NK-92 (cell line): ENCODE measurements at regions not wholly inside any gene's neighbourhood (a gene's known extent, or its start where the extent isn't known, plus 50 kb on each side); places are given as distances from the start of the nearest gene placed in this dataset.

Source experiments
- DNase-seq: peaks from one replicate; lab custom pipeline; 2025; ENCODE audit not compliant: unreplicated experiment; lab: John Stamatoyannopoulos, UW

DNA sequence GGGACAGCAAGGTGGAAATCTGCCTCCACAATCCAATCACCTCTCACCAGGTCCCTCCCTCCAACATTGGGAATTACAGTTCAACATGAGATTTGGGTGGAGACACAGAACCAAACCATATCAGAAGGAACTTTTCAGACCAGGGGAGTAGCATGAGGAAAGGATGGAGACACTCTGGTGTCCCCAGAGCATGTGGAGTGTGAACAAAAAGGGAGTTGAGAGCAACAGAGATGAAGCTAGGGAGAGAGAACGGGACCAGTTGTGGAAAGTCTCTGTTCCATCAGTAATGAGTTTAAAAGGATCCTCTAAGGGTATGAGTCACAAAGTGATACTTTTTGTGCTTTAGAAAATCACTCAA is 382.0 kb downstream of the SFMBT2 start:
- no peak for DNase-seq

DNA sequence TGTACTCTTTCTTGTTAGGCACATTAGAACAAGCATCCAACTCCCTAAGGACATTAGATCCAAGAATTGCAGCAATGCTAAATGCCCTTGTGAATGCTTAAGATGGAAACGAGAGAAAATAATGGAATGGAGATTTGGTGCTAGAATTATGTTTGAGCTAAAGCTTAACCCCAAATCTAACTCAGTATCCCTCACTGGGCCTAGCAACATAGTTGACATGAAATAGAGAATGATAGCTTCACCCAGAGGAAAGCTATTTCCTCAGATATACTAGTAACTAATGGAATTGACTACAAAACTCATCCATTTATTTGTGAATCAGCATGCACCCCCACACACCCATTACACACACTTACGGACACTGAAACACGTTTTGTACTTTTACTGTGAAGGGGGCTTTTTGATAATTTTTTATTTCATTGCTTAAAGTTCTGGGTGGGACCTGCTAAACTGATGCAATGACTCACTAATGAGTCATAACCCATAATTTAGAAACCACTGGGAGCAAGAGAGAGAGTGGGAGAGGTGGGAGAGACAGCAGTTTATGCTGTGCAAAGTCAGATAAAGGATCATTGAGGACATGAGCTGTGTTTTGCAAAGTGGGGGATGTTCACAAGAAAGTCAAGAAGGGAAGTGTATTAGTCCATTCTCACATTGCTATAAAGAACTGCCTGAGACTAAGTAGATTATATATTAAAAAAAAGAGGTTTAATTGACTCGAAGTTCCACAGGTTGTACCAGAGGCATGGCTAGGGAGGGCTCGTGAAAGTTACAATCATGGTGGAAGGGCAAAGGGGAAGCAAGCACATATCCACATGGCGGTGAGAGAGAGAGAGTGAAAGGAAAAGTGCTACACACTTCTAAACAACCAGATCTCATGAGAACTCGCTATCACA is 382.7 kb downstream of the SFMBT2 start:
- DNase-seq: no peak

GRCh38 chr10:7027237-7027912 is 383.5 kb downstream of the SFMBT2 start:
- DNase-seq: no peak

DNA sequence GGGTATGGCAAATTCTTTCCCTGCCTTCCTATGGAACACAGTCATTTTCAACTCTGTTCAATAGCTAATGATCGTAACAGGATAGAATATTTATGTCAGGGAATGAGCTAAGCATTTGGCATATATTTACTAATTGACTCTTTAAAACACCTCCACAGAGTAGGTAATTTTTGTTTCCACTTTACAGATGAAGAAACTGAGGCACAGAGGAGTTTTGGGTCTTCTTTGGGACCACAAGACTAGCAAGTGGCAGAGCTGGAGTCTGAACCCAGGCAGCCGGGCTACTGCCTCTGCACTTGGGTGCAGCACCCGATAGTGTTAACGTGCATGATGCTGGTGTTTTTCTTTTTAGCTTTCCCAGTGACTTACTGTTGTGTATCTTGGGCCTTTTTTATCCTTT is 384.0 kb downstream of the SFMBT2 start:
- no peak for DNase-seq

GRCh38 chr10:7025296-7025695 is 385.5 kb downstream of the SFMBT2 start:
- DNase-seq: no peak

DNA sequence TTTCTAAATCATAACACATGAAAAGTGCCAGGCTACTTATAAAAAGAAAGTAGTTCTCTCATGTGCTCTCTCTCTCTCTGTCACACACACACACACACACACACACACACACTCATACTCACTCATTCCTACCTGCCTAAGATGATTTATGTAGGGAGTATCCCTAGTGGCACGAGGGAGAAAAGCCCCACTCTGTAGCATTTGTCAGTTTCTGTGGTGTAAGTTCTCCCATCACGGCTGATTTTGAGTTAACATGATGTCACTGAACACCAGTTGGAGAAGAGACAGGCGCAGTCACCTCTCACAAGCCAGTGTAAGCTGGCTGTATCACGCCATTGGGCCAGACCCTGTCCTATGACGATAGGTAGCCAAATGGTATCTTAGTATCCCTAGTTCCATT is 395.4 kb downstream of the SFMBT2 start:
- no peak for DNase-seq

DNA sequence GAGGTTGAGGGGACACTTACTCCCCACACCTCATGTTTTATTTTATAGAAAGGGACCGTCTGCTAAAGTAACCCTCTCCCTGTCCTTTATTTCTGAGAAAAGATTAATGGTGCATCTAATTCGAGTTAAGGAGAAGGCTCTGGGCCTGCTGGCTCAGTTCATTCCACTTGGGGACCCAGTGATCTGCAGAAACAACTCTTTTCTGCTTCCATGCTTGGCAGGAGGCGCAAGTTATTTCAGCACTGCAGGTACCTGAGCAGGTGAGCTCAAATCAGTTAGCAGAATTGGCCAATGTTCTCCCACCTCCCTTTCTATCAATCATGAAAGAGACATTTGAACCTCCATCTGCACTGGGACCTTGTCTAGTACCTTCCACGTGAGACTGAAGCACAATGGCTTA is 396.1 kb downstream of the SFMBT2 start:
- DNase-seq: no peak

DNA sequence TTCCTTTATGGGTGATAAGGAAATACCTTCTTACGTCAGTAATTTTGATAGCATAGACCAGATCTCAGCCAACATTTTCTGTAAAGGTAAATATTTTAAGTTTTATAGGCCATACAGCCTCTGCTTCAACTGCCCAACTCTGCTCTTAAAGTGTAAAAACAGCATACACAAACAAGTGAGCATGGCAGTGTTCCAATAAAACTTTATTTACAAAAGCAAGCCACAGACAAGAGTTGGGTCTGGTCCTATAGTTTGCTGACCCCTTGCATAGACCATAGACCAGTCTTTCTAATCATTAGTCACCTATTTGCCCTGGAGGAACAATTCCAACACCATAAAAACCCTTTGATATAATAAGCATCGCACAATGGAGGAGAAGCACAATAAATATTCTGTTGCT is 398.8 kb downstream of the SFMBT2 start:
- DNase-seq: no peak

GRCh38 chr10:7008645-7009044 is 402.2 kb downstream of the SFMBT2 start:
- DNase-seq: no peak

- DNase-seq: no peak
Observed at GRCh38 chr10:7007600-7008190, 403.1 kb downstream of the SFMBT2 start.

DNA sequence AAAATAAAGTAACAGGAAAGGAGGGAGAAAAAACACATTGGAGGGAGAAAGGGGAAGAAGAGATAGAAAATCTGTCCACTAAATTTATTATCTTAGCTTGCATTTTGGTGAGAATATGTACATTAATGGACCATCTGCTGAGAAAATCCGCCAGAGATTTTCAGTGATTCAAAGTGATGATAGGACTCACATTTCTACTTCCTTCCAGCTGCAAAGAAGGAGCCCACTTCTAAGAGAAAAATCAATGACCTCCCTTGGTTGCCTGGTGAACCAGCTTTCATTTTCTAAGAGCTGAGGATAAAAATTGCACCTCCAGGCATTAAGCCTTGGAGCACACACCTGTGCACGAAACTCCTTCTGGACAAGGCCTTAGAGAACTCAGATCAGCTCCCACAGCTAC is 404.3 kb downstream of the SFMBT2 start:
- no peak for DNase-seq

DNA sequence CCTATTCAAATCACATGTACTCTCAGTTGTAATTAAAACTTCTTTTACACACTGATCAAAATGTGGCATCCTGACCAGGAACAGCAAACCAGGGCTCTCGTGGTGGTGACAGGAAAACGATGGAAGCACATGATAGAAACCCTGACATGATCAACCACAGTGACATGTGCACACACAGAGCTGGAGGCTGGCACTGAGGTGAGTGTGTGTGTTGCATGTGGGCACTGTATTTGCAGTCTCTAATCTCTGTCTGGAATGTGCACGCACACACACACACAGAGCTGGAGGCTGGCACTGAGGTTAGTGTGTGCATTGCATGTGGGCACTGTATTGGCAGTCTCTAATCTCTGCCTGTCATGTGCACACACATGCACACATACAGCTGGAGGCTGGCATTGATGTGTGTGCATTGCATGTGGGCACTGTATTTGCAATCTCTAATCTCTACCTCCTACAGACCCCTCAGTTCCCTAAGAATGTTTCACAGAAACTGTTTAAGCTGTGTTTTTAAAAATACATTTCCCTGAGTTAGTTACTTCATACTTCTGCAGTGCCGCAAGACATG is 406.9 kb downstream of the SFMBT2 start:
- no peak for DNase-seq

DNA sequence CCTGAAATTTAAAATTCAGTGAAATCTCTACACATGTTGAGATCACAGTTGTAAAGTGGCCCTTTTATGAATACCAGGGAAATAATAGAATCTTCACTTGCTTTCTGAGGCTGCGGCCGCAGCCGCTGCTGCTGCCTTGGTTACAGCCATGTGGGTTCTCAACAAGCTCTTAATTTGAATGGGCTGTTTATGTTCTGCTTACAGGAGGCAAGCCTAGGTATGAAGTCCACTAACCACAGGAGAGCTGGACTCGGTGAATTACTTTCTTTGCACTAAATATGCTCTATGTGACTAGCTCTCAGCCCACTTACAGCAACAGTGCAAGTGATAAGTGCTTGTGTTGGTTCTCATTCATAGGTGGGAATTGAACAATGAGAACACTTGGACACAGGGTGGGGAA is 410.8 kb downstream of the SFMBT2 start:
- no peak for DNase-seq

DNA sequence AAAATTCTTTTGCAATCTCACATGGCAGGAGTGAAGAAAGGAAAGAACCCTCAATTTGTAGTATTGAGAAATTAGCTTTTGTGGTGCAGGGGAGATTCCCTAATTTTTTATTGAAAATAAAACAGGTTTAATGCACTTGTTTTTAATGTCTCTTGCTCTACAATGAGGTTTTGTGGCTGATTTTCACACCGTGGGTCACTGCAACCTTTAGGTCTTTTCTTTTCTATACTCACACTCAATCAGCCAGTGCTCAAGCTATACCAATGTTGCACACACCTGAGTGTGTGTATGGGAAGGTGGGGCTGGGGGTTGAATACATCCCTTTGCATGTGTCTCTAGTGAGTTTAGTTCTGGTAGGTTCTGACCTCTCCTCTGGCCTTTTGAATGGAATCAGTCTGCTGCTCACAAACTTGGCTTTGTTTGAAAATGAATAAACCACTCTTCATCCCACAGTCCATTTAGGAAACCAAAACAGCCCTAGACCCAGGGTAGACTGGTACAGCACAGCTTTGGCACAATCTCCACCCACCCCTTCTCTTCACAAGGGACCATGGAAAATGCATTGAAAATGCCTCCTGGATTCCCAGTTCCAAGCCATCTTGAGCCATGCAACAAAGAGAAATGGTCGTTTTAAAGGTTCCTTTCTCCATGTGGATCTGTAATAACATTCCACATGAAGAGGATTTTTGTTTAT is 411.5 kb downstream of the SFMBT2 start:
- DNase-seq: no peak

DNA sequence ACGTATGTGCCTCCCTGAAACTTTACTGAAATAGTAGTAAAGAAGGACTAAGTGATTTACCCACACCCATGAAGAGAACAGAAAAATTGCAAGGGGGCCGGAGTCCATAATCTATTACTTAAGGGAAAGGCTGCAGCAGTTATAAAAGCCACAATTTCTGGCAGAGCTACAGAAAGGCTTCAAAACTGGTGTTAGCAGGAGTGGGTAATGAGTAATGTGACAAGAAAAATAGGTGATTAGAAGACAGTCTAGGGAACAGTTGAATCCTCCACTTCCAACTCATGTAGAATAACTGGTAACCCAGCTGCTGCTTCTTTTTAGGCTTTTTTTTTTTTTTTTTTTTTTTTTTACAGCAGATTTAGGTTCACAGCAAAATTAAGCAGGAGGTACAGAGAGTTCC is 413.3 kb downstream of the SFMBT2 start:
- DNase-seq: no peak

DNA sequence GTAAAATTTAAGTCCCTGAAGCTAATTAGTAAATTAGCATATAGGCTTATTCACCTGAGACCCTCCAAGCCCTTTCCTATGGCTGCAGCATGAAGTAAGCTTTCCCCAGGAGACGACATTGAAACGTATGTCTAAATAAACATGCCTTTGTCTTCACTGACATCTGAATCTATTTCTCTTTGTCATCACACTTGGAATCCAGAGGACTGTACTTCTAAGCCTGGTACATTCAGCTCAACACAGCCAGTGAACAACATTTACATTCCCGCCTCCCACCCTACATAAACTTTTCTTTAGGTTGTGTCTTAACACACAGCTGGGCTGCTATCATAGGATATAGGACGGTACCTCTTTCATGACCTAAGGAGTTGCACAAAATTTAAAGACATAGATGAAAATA is 414.4 kb downstream of the SFMBT2 start:
- no peak for DNase-seq

DNA sequence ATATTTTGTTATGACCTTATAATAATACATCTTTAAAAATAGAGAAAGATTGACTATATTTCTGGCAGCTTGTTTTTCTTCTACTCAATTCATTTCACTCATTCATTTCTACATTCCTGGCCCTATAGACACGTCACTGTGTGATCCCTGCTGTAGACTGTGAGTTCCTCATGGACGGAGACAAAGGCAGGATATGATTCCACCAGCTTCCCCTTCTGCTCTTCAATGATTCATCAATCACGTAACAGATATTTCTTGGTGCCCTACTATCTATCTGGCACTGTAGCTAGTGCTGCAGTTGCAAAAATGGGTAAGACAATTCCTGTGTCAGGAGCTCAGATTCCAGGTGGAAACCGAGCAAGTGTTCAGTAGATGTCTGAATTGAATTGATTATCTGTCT is 415.0 kb downstream of the SFMBT2 start:
- no peak for DNase-seq

DNA sequence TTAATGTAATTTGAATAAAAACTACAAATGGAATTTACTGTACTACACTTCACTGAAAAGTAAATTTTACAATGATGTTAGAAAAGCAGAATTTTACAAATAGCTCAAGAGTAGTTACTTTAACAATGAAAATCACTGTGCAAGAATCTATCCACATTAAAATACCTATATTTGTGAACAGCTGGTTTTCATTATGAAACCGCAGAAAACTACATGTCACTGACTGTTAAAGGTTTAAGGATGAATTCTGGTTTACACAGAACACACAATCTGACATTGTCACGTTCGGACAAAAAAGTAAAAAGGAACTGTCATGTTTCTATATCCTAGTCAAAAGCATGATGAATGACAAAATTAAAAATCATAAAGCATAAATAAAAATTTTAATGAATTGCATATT is 415.3 kb upstream of the PRKCQ start:
- DNase-seq: no peak

- DNase-seq: no peak
Observed at GRCh38 chr10:6990891-6991290, 410.8 kb upstream of the PRKCQ start.

- no peak for DNase-seq
Observed at GRCh38 chr10:6988654-6989053, 408.6 kb upstream of the PRKCQ start.

GRCh38 chr10:6987536-6987945 is 407.5 kb upstream of the PRKCQ start:
- DNase-seq: no peak
